Astrocyte (in vitro differentiated cells and primary cell): ENCODE measurements at regions not wholly inside any gene's neighbourhood (a gene's known extent, or its start where the extent isn't known, plus 50 kb on each side); places are given as distances from the start of the nearest gene placed in this dataset.

Source experiments
- DNase-seq: peaks from one replicate; pipeline ENCODE4 v3.0.0-alpha.2; 2010; ENCODE audit warnings: low read depth
- FAIRE-seq: peaks from 2 replicates; lab custom pipeline; 2011; peaks lifted over from hg19 to GRCh38; lab: Jason Lieb, UNC
- H2AFZ ChIP-seq: 2 replicates; pipeline ENCODE4 v1.6.0; 2012; ENCODE audit warnings: low read depth, low read length, inconsistent platforms
- H3K27ac ChIP-seq: 2 replicates; pipeline ENCODE4 v1.5.1; 2011; ENCODE audit warnings: low read depth, low read length, inconsistent platforms
- H3K27me3 ChIP-seq: 2 replicates; pipeline ENCODE4 v1.6.0; 2011; ENCODE audit warnings: low read length, inconsistent platforms; ENCODE audit not compliant: insufficient read depth
- H3K36me3 ChIP-seq: 2 replicates; pipeline ENCODE4 v1.5.1; 2011; ENCODE audit warnings: low read length, inconsistent platforms; ENCODE audit not compliant: insufficient read depth
- H3K4me1 ChIP-seq: 2 replicates; pipeline ENCODE4 v1.5.1; 2011; ENCODE audit warnings: low read length, inconsistent platforms; ENCODE audit not compliant: insufficient read depth
- H3K4me2 ChIP-seq: 2 replicates; pipeline ENCODE4 v1.6.0; 2012; ENCODE audit warnings: low read length, inconsistent platforms
- H3K4me3 ChIP-seq: 2 replicates; pipeline ENCODE4 v1.5.1; 2011; ENCODE audit warnings: low read depth, mild to moderate bottlenecking, low read length, inconsistent platforms; ENCODE audit not compliant: insufficient read depth
- H3K79me2 ChIP-seq: 2 replicates; pipeline ENCODE4 v1.6.0; 2012; ENCODE audit warnings: mild to moderate bottlenecking, low read length, inconsistent platforms; ENCODE audit not compliant: insufficient read depth
- H3K9ac ChIP-seq: 2 replicates; pipeline ENCODE4 v1.6.0; 2012; ENCODE audit warnings: mild to moderate bottlenecking, low read length, inconsistent platforms
- H3K9me3 ChIP-seq: 2 replicates; pipeline ENCODE4 v1.5.1; 2012; ENCODE audit warnings: low read depth, mild to moderate bottlenecking, low read length, inconsistent platforms; ENCODE audit not compliant: insufficient read depth
- H4K20me1 ChIP-seq: 2 replicates; pipeline ENCODE4 v1.6.0; 2012; ENCODE audit warnings: low read length, inconsistent platforms; ENCODE audit not compliant: insufficient read depth
- H3K27ac Mint-ChIP-seq: one replicate; pipeline ENCODE4 v1.8.0; 2021; ENCODE audit warnings: mild to moderate bottlenecking, mixed read lengths; ENCODE audit not compliant: unreplicated experiment
- H3K27me3 Mint-ChIP-seq: one replicate; pipeline ENCODE4 v1.8.0; 2021; ENCODE audit warnings: low read depth, mixed read lengths; ENCODE audit not compliant: unreplicated experiment
- H3K36me3 Mint-ChIP-seq: one replicate; pipeline ENCODE4 v1.8.0; 2021; ENCODE audit warnings: low read depth, mixed read lengths; ENCODE audit not compliant: unreplicated experiment
- H3K4me1 Mint-ChIP-seq: one replicate; pipeline ENCODE4 v1.8.0; 2021; ENCODE audit warnings: low read depth, mixed read lengths; ENCODE audit not compliant: unreplicated experiment
- H3K4me3 Mint-ChIP-seq: one replicate; pipeline ENCODE4 v1.8.0; 2021; ENCODE audit warnings: mild to moderate bottlenecking, moderate library complexity, mixed read lengths; ENCODE audit not compliant: unreplicated experiment
- H3K9me3 Mint-ChIP-seq: one replicate; pipeline ENCODE4 v1.8.0; 2021; ENCODE audit warnings: mild to moderate bottlenecking, mixed read lengths; ENCODE audit not compliant: unreplicated experiment
- CTCF ChIP-seq: IDR thresholded peaks from 2 replicates; pipeline ENCODE4 v1.5.1; 2011; ENCODE audit warnings: low read depth, mild to moderate bottlenecking, inconsistent platforms, low read length, moderate library complexity; ENCODE audit not compliant: insufficient read depth
- EZH2 ChIP-seq: IDR thresholded peaks from 2 replicates; pipeline ENCODE4 v1.6.1; 2012; ENCODE audit warnings: mild to moderate bottlenecking, low read length, inconsistent platforms; ENCODE audit not compliant: insufficient read depth

- Mint-ChIP-seq H3K4me3 (no peak overlapping the region), H3K4me1 (no peaks in the 10 kb centered on the region), H3K9me3 (no peaks in the 10 kb centered on the region), H3K27me3 (peaks cover 9% of the 10 kb centered on the region), H3K27ac (no peak overlapping the region), H3K36me3 (no peaks in the 10 kb centered on the region)
- Histone ChIP-seq H3K9me3 (peaks cover 5% of the 10 kb centered on the region), H3K4me1 (no peaks in the 10 kb centered on the region), H2AFZ (no peak overlapping the region), H3K27me3 (peaks cover 1% of the 10 kb centered on the region), H3K27ac (no peak overlapping the region), H4K20me1 (no peaks in the 10 kb centered on the region), H3K4me2 (no peak overlapping the region), H3K36me3 (no peaks in the 10 kb centered on the region), H3K9ac (no peak overlapping the region), H3K4me3 (no peak overlapping the region), H3K79me2 (no peaks in the 10 kb centered on the region)
- no peak for TF ChIP-seq EZH2
- no peak for TF ChIP-seq CTCF
- DNase-seq, result no peak
- no peak for FAIRE-seq
These were observed 164.1 kb downstream of the LSM5 start for GRCh38 chr7:32326078-32326477.

- H3K4me1 Mint-ChIP-seq, result no peaks in the 10 kb centered on the region
- H3K9ac ChIP-seq, result no peak overlapping the region
- DNase-seq, result no peak
These were observed 166.5 kb downstream of the LSM5 start for GRCh38 chr7:32323712-32324111.

More at GRCh38 chr7:32323712-32324111, 166.5 kb downstream of the LSM5 start:
- no peaks in the 10 kb centered on the region for H3K9me3 Mint-ChIP-seq
- H3K27ac Mint-ChIP-seq, result no peak overlapping the region
- no peak for TF ChIP-seq EZH2
- no peak for TF ChIP-seq CTCF
- Histone ChIP-seq H3K4me3 (no peak overlapping the region), H3K27me3 (peaks cover 4% of the 10 kb centered on the region), H3K4me2 (no peak overlapping the region), H3K4me1 (no peaks in the 10 kb centered on the region), H4K20me1 (no peaks in the 10 kb centered on the region), H3K9me3 (no peaks in the 10 kb centered on the region), H2AFZ (no peak overlapping the region), H3K79me2 (no peaks in the 10 kb centered on the region), H3K36me3 (no peaks in the 10 kb centered on the region), H3K27ac (no peak overlapping the region)
- H3K36me3 Mint-ChIP-seq, result no peaks in the 10 kb centered on the region
- H3K27me3 Mint-ChIP-seq, result peaks cover 16% of the 10 kb centered on the region
- no peak overlapping the region for H3K4me3 Mint-ChIP-seq
- no peak for FAIRE-seq
